BJ (cell line): ENCODE measurements at regions not wholly inside any gene's neighbourhood (a gene's known extent, or its start where the extent isn't known, plus 50 kb on each side); places are given as distances from the start of the nearest gene placed in this dataset.

Experiments used
- CTCF ChIA-PET: fragments of 350-600 bp; formaldehyde crosslinking; extraction: SDS; loops from one replicate; lab custom pipeline; 2021; ENCODE audit warnings: antibody characterized with exemption, inconsistent platforms; lab: Yijun Ruan, JAX
- POLR2A ChIA-PET: fragments of 300-600 bp; sonication (Branson Sonifier 250); formaldehyde crosslinking; extraction: SDS; loops from one replicate; lab custom pipeline; 2021; ENCODE audit warnings: antibody characterized with exemption; lab: Charles Lee
- DNase-seq: peaks from one replicate; pipeline ENCODE4 v3.0.0-alpha.2; 2011; ENCODE audit warnings: low read depth
- H3K27me3 ChIP-seq: 2 replicates; pipeline ENCODE4 v1.6.0; 2011; ENCODE audit warnings: low read length; ENCODE audit not compliant: control insufficient read depth, insufficient read depth
- H3K36me3 ChIP-seq: 2 replicates; pipeline ENCODE4 v1.5.1; 2011; ENCODE audit warnings: low read length; ENCODE audit not compliant: control insufficient read depth, insufficient read depth
- H3K4me3 ChIP-seq: 2 replicates; pipeline ENCODE4 v1.5.1; 2011; ENCODE audit warnings: low read depth, mild to moderate bottlenecking, control low read depth, low read length
- CTCF ChIP-seq: IDR thresholded peaks from 2 replicates; pipeline ENCODE4 v1.5.1; 2011; ENCODE audit warnings: low read depth, mild to moderate bottlenecking, control low read depth, inconsistent platforms, low read length, moderate library complexity; ENCODE audit not compliant: insufficient read depth

GRCh38 chr1:187275985-187276575, 447.3 kb downstream of the PLA2G4A start:
- ChIA-PET POLR2A (no interaction called here), CTCF (no interaction called here)
- Histone ChIP-seq H3K4me3 (no peak overlapping the region), H3K27me3 (no peaks in the 10 kb centered on the region), H3K36me3 (no peaks in the 10 kb centered on the region)
- DNase-seq = no peak
- no peak for TF ChIP-seq CTCF

GRCh38 chr1:187276677-187277076, 447.9 kb downstream of the PLA2G4A start:
- Histone ChIP-seq H3K4me3 (no peak overlapping the region), H3K27me3 (no peaks in the 10 kb centered on the region), H3K36me3 (no peaks in the 10 kb centered on the region)
- DNase-seq = no peak
- ChIA-PET CTCF (no interaction called here), POLR2A (no interaction called here)
- no peak for TF ChIP-seq CTCF

GRCh38 chr1:187280031-187280430, 451.3 kb downstream of the PLA2G4A start:
- Histone ChIP-seq H3K36me3 (no peaks in the 10 kb centered on the region), H3K4me3 (no peak overlapping the region), H3K27me3 (no peaks in the 10 kb centered on the region)
- POLR2A ChIA-PET = no interaction called here
- no peak for TF ChIP-seq CTCF
- CTCF ChIA-PET = no interaction called here
- DNase-seq = no peak

GRCh38 chr1:187281085-187281484, 452.3 kb downstream of the PLA2G4A start:
- Histone ChIP-seq H3K4me3 (no peak overlapping the region), H3K27me3 (no peaks in the 10 kb centered on the region), H3K36me3 (no peaks in the 10 kb centered on the region)
- TF ChIP-seq CTCF = no peak
- POLR2A ChIA-PET = no interaction called here
- CTCF ChIA-PET = no interaction called here
- DNase-seq = no peak

GRCh38 chr1:187283984-187284383, 455.2 kb downstream of the PLA2G4A start:
- ChIA-PET CTCF (no interaction called here), POLR2A (no interaction called here)
- no peak overlapping the region for H3K4me3 ChIP-seq
- no peaks in the 10 kb centered on the region for H3K36me3 ChIP-seq
- TF ChIP-seq CTCF = no peak
- DNase-seq = no peak
- no peaks in the 10 kb centered on the region for H3K27me3 ChIP-seq
